CD8-positive, alpha-beta memory T cell (primary cell): ENCODE measurements at regions not wholly inside any gene's neighbourhood (a gene's known extent, or its start where the extent isn't known, plus 50 kb on each side); places are given as distances from the start of the nearest gene placed in this dataset.
A peak's percentile ranks its signal among the peaks of the same experiment; 100 is the strongest.

ENCODE experiments used
- CTCF ChIA-PET: fragments of 350-600 bp; sonication (Branson Sonifier 250); formaldehyde crosslinking; loops from one replicate; lab custom pipeline; 2021; ENCODE audit warnings: antibody characterized with exemption; lab: Charles Lee
- POLR2A ChIA-PET: fragments of 350-600 bp; sonication (Branson Sonifier 250); formaldehyde crosslinking; loops from one replicate; lab custom pipeline; 2021; ENCODE audit warnings: antibody characterized with exemption; lab: Charles Lee
- DNase-seq, 5 donors: peaks; one replicate each; pipeline versions ENCODE4 v3.0.0 to v3.0.0-alpha.2; 2020 to 2022; ENCODE audit warnings: mixed read lengths in 1 of 5
- H3K27ac ChIP-seq: one replicate; pipeline ENCODE4 v1.7.0; 2013; ENCODE audit warnings: low read depth, mild to moderate bottlenecking, low read length, moderate library complexity
- H3K27me3 ChIP-seq: 2 replicates; pipeline ENCODE4 v1.7.0; 2013; ENCODE audit warnings: low read length, mild to moderate bottlenecking; ENCODE audit not compliant: insufficient read depth, poor library complexity, severe bottlenecking
- H3K36me3 ChIP-seq: 2 replicates; pipeline ENCODE4 v1.7.0; 2013; ENCODE audit warnings: mild to moderate bottlenecking, low read length, moderate library complexity; ENCODE audit not compliant: insufficient read depth
- H3K4me1 ChIP-seq: 2 replicates; pipeline ENCODE4 v1.7.0; 2013; ENCODE audit warnings: mild to moderate bottlenecking, low read length, moderate library complexity; ENCODE audit not compliant: insufficient read depth
- H3K4me3 ChIP-seq: 2 replicates; pipeline ENCODE4 v1.7.0; 2013; ENCODE audit warnings: mild to moderate bottlenecking, low read length
- H3K9me3 ChIP-seq: 2 replicates; pipeline ENCODE4 v1.7.0; 2013; ENCODE audit warnings: mild to moderate bottlenecking, low read length
- H3K27ac Mint-ChIP-seq, 8 donors: one replicate each; pipeline ENCODE4 v1.8.0; 2020 to 2021; ENCODE audit warnings: mixed read lengths in 8 of 8, mild to moderate bottlenecking in 6 of 8, inconsistent platforms in 3 of 8, moderate library complexity in 3 of 8
- H3K27me3 Mint-ChIP-seq, 2 donors: one replicate each; pipeline ENCODE4 v1.8.0; 2020 to 2021; ENCODE audit warnings: mixed read lengths in 2 of 2, mild to moderate bottlenecking in 1 of 2, moderate library complexity in 1 of 2
- H3K36me3 Mint-ChIP-seq, 3 donors: one replicate each; pipeline ENCODE4 v1.8.0; 2020 to 2021; ENCODE audit warnings: mixed read lengths in 3 of 3, inconsistent platforms in 1 of 3, mild to moderate bottlenecking in 1 of 3
- H3K4me1 Mint-ChIP-seq, 3 donors: one replicate each; pipeline ENCODE4 v1.8.0; 2020 to 2021; ENCODE audit warnings: mixed read lengths in 3 of 3, inconsistent platforms in 1 of 3, mild to moderate bottlenecking in 1 of 3
- H3K4me3 Mint-ChIP-seq, 7 donors: one replicate each; pipeline ENCODE4 v1.8.0; 2020 to 2021; ENCODE audit warnings: mixed read lengths in 7 of 7, mild to moderate bottlenecking in 6 of 7, moderate library complexity in 4 of 7, inconsistent platforms in 2 of 7
- H3K9me3 Mint-ChIP-seq, 5 donors: one replicate each; pipeline ENCODE4 v1.8.0; 2020 to 2022; ENCODE audit warnings: mixed read lengths in 5 of 5, mild to moderate bottlenecking in 3 of 5, moderate library complexity in 2 of 5, inconsistent platforms in 1 of 5

DNA sequence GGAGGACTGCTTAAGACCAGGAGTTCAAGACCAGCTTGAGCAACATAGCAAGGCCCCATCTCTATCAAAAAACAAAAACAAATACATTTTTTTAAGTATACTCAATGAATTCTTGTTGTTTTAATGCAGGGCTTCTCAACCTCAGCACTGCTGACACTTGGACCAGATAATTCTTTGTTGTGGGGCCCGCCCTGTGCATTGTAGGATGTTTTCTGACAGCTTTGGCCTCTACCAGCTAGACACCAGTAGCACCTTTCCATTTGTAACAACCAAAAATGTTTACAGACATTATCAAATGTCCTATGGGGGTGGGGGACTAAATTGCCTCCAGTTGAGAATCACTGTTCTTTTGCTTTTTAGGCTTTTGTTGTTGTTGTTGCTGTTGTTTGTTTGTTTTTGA, 128.1 kb upstream of the MDM1 start:
- Mint-ChIP-seq H3K27me3 (peaks cover 0 to 2% of the 10 kb centered on the region in 2 donors), H3K9me3 (no peaks in the 10 kb centered on the region), H3K36me3 (peaks cover 0 to 3% (median 0%) of the 10 kb centered on the region in 3 donors), H3K27ac (peak overlapping the region in 3 of 8 donors; percentile 6 to 38 (median 14)), H3K4me1 (peaks cover 40 to 63% (median 52%) of the 10 kb centered on the region in 3 donors), H3K4me3 (no peak overlapping the region)
- POLR2A ChIA-PET = no interaction called here
- Histone ChIP-seq H3K36me3 (no peaks in the 10 kb centered on the region), H3K9me3 (no peaks in the 10 kb centered on the region), H3K4me3 (no peak overlapping the region), H3K27ac (no peak overlapping the region), H3K4me1 (peaks cover 17% of the 10 kb centered on the region), H3K27me3 (no peaks in the 10 kb centered on the region)
- CTCF ChIA-PET = interaction anchor here (0.8 kb wide), 1 partner anchor 127 kb away, joined by 3 read pairs; no protein-coding TSS in a partner anchor
- DNase-seq = no peak

DNA sequence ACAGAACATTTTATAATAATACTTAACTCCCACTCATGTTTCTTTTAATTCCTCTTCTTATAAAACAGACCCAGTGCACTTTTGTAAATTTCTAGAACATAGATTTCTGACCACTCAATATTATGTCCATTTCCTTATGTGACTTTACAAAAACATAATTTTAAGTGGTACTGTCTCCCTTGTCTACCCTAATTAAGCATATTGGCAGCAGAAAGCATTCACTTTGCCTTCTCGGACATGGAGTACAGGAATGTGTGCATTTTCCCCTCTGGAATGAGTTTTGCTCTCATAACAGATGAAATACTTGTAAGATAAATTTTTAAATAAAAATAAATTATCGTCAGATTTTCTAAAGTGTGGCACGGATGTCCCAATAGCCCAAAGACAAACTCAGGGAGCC, 129.5 kb upstream of the MDM1 start:
- H3K9me3 Mint-ChIP-seq = no peaks in the 10 kb centered on the region
- ChIA-PET CTCF (no interaction called here), POLR2A (no interaction called here)
- peaks cover 0 to 3% (median 0%) of the 10 kb centered on the region in 3 donors for H3K36me3 Mint-ChIP-seq
- DNase-seq = no peak
- no peak overlapping the region for H3K4me3 ChIP-seq
- H3K27ac Mint-ChIP-seq = no peak overlapping the region
- H3K9me3 ChIP-seq = no peaks in the 10 kb centered on the region
- H3K4me1 ChIP-seq = peaks cover 5% of the 10 kb centered on the region
- no peak overlapping the region for H3K4me3 Mint-ChIP-seq
- peaks cover 26 to 49% (median 38%) of the 10 kb centered on the region in 3 donors for H3K4me1 Mint-ChIP-seq
- H3K27me3 ChIP-seq = no peaks in the 10 kb centered on the region
- H3K36me3 ChIP-seq = no peaks in the 10 kb centered on the region
- no peak overlapping the region for H3K27ac ChIP-seq
- peaks cover 0 to 2% of the 10 kb centered on the region in 2 donors for H3K27me3 Mint-ChIP-seq

DNA sequence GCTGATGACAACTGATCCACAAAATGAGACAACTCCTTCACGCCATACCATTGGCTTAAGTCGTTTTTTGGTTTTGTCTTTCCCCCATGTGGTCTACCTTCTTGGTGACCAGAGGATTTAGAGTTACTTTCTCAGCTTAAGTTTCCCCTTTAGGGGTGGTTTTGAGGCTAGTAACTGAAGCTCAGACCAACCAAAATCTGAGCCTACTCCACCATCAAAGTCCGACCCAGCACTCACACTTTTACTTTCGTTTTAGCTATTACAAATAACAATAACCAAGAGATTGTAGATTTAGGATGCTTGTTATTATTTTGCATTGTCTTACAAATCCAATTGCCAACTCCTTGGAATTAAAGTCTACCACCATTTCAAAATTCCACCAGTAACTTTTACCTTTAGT, 130.6 kb upstream of the MDM1 start:
- H3K27ac ChIP-seq = no peak overlapping the region

DNA sequence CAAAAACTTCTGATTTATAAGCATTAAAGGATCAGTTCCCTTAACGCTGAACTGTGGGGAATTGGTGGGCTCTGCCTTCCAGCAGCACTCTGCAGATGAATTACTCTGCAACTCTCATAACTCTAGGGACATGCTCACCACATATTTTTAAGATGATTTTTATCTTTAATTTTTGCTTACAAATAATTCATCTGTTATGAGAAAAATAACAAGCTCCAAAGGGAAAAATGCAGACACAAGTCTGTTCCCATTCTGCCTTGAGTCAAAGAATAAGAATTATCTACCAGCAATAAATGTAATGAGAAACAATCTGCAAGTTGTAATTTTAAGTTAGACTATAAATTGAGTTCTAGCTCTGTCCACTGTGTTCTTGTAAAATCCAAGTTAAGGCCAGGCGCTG, 133.1 kb upstream of the MDM1 start:
- peaks cover 5% of the 10 kb centered on the region for H3K4me1 ChIP-seq
- no peak for DNase-seq
- no peak overlapping the region for H3K4me3 ChIP-seq
- no peak overlapping the region for H3K27ac ChIP-seq
- H3K36me3 Mint-ChIP-seq = peaks cover 0 to 3% (median 0%) of the 10 kb centered on the region in 3 donors
- H3K4me1 Mint-ChIP-seq = peaks cover 15 to 24% (median 19%) of the 10 kb centered on the region in 3 donors
- peaks cover 0 to 2% of the 10 kb centered on the region in 2 donors for H3K27me3 Mint-ChIP-seq
- ChIA-PET POLR2A (no interaction called here), CTCF (interaction anchor here (1.0 kb wide), 1 partner anchor 100 kb away, joined by 3 read pairs; no protein-coding TSS in a partner anchor)
- no peaks in the 10 kb centered on the region for H3K9me3 ChIP-seq
- no peak overlapping the region for H3K27ac Mint-ChIP-seq
- H3K9me3 Mint-ChIP-seq = no peaks in the 10 kb centered on the region
- H3K27me3 ChIP-seq = no peaks in the 10 kb centered on the region
- no peak overlapping the region for H3K4me3 Mint-ChIP-seq
- no peaks in the 10 kb centered on the region for H3K36me3 ChIP-seq

More for the DNA sequence above, 130.6 kb upstream of the MDM1 start:
- H3K9me3 ChIP-seq = no peaks in the 10 kb centered on the region
- H3K4me1 ChIP-seq = peaks cover 5% of the 10 kb centered on the region
- H3K4me3 Mint-ChIP-seq = peak overlapping the region; percentile 82 to 91 (median 90)
- peaks cover 0 to 2% of the 10 kb centered on the region in 2 donors for H3K27me3 Mint-ChIP-seq
- H3K4me1 Mint-ChIP-seq = peaks cover 24 to 41% (median 30%) of the 10 kb centered on the region in 3 donors
- peak overlapping the region; percentile 81 to 99 (median 95) for H3K27ac Mint-ChIP-seq
- CTCF ChIA-PET = interaction anchor here (0.5 to 1.2 kb wide), 4 partner anchors 40 to 172 kb away, joined by 3 read pairs; no protein-coding TSS in a partner anchor
- no peaks in the 10 kb centered on the region for H3K36me3 ChIP-seq
- H3K27me3 ChIP-seq = no peaks in the 10 kb centered on the region
- peak overlapping the region; percentile 35 for H3K4me3 ChIP-seq
- H3K36me3 Mint-ChIP-seq = peaks cover 0 to 3% (median 0%) of the 10 kb centered on the region in 3 donors
- DNase-seq = no peak
- no peaks in the 10 kb centered on the region for H3K9me3 Mint-ChIP-seq
- POLR2A ChIA-PET = interaction anchor here (0.7 to 1.3 kb wide), 11 partner anchors 9 to 205 kb away, joined by 3 to 9 read pairs (median 5); partner anchors contain the start of gene RAP1B

DNA sequence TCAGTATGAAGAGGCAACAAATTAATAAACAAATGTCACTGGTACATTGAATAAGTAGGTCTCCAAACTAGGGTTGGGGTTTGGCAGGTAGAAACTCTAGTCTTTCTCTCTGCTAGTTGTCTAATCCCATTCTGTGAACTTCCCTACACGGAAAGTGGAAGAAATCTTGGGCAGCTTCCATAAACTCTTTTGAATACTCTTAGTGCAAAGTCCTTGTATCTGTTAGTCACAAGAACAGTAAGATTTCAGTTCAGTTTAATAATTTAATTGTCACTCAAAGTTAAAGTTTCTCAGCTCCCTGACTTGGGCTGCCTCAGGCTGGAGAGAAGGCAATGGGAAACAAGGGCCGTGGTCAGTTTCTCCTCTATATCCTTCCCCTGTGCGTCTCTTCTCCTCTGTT, 135.4 kb upstream of the MDM1 start:
- CTCF ChIA-PET = no interaction called here
- Mint-ChIP-seq H3K9me3 (no peaks in the 10 kb centered on the region), H3K27ac (no peak overlapping the region), H3K4me3 (no peak overlapping the region), H3K36me3 (peaks cover 0 to 3% (median 3%) of the 10 kb centered on the region in 3 donors), H3K27me3 (peaks cover 0 to 2% of the 10 kb centered on the region in 2 donors), H3K4me1 (peaks cover 9 to 15% (median 13%) of the 10 kb centered on the region in 3 donors)
- Histone ChIP-seq H3K36me3 (no peaks in the 10 kb centered on the region), H3K27me3 (no peaks in the 10 kb centered on the region), H3K4me1 (no peaks in the 10 kb centered on the region), H3K27ac (no peak overlapping the region), H3K4me3 (no peak overlapping the region), H3K9me3 (no peaks in the 10 kb centered on the region)
- POLR2A ChIA-PET = no interaction called here
- DNase-seq = no peak

DNA sequence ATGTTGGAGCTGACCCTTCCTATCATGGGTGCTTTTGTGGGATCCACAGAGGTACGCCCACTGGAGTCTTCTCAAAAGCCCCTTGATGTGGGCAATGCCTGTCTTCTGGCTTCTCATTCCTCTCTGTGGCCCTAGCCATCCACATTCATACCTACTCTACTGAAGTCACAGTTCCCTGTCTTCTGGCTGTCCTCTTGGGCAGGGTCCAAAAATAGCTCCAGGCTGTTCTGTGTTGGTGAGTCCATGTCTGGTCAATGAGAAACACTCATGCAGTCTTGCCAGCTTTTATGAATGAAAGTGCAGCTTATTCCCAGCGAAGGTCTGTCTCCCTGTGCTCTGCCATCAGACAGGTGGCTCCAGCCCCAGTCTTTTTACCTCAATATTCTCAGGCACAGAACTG, 135.9 kb upstream of the MDM1 start:
- H3K27me3 Mint-ChIP-seq = peaks cover 0 to 2% of the 10 kb centered on the region in 2 donors
- H3K36me3 Mint-ChIP-seq = peaks cover 0 to 3% (median 0%) of the 10 kb centered on the region in 3 donors
- peaks cover 4 to 10% (median 8%) of the 10 kb centered on the region in 3 donors for H3K4me1 Mint-ChIP-seq
- Histone ChIP-seq H3K4me1 (no peaks in the 10 kb centered on the region), H3K27me3 (no peaks in the 10 kb centered on the region), H3K4me3 (no peak overlapping the region), H3K27ac (no peak overlapping the region), H3K9me3 (no peaks in the 10 kb centered on the region), H3K36me3 (no peaks in the 10 kb centered on the region)
- H3K9me3 Mint-ChIP-seq = no peaks in the 10 kb centered on the region
- ChIA-PET CTCF (no interaction called here), POLR2A (no interaction called here)
- H3K27ac Mint-ChIP-seq = no peak overlapping the region
- no peak for DNase-seq
- no peak overlapping the region for H3K4me3 Mint-ChIP-seq

DNA sequence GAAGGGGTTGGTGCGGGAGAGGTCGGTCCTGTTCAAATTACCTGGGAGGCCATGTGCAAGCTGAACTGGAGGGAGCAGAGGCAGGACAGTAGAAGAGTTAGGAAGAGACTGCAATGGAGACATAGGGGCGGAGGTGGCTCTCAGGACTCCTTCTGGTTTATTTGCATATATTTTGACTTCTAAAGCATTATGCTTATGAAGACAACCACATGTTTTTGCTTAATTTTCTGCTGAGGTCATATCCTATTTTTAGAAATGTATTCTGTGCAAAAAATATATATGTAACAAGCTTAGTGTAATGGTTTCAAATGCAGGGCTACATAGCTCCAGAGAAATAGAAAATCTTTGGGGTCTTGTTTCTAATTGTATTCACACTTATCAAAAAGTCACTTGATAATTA, 137.0 kb upstream of the MDM1 start:
- Mint-ChIP-seq H3K36me3 (peaks cover 0 to 10% (median 0%) of the 10 kb centered on the region in 3 donors), H3K27me3 (peaks cover 0 to 2% of the 10 kb centered on the region in 2 donors), H3K4me3 (no peak overlapping the region), H3K9me3 (no peaks in the 10 kb centered on the region), H3K27ac (no peak overlapping the region), H3K4me1 (peaks cover 0 to 2% (median 0%) of the 10 kb centered on the region in 3 donors)
- Histone ChIP-seq H3K36me3 (no peaks in the 10 kb centered on the region), H3K4me3 (no peak overlapping the region), H3K4me1 (no peaks in the 10 kb centered on the region), H3K9me3 (no peaks in the 10 kb centered on the region), H3K27ac (no peak overlapping the region), H3K27me3 (no peaks in the 10 kb centered on the region)
- DNase-seq = no peak
- POLR2A ChIA-PET = interaction anchor here (0.5 kb wide), 1 partner anchor 154 kb away, joined by 6 read pairs; no protein-coding TSS in a partner anchor
- CTCF ChIA-PET = no interaction called here

DNA sequence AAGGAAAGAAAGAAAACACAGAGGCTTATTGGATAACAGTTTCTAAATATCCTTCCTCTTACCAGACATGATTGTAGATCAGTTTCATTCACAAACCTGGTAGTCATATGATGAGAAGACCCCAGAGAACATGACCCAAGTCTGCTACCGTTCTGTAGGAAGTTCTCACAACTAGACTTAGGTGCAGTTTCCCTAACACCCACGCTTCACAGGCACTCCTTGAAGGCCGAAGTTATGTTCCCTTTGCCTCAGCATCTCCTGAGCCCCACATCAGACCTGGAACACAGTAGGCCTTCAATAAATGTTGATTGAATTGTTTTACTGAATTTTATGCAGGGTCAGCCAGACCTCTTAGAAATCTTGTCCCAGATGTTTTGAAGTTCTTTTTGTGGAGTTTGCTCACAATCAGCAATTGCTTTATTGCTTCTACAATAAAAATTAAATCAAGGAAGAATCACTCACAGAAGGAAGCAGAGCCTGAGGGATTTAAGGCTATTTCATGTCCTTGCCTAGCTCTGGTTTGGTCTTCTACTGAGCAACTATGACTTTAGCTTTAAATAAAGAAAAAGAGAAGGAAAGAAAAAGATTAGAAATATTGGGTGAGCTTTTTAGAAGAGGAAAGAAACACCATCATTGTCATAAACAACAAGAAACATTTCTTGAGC, 138.6 kb upstream of the MDM1 start:
- no peak overlapping the region for H3K27ac ChIP-seq
- H3K27me3 ChIP-seq = no peaks in the 10 kb centered on the region
- no peak overlapping the region for H3K4me3 ChIP-seq
- Mint-ChIP-seq H3K36me3 (peaks cover 0 to 14% (median 0%) of the 10 kb centered on the region in 3 donors), H3K4me3 (no peak overlapping the region), H3K27ac (peak overlapping the region in 1 of 8 donors; percentile 7), H3K27me3 (no peaks in the 10 kb centered on the region), H3K9me3 (no peaks in the 10 kb centered on the region), H3K4me1 (peaks cover 0 to 4% (median 3%) of the 10 kb centered on the region in 3 donors)
- no peaks in the 10 kb centered on the region for H3K9me3 ChIP-seq
- ChIA-PET POLR2A (no interaction called here), CTCF (no interaction called here)
- no peak for DNase-seq
- H3K4me1 ChIP-seq = no peaks in the 10 kb centered on the region
- no peaks in the 10 kb centered on the region for H3K36me3 ChIP-seq
